SK-N-SH treated with all-trans-retinoic acid at 6 μM for 48 hours (cell line): ENCODE measurements at regions not wholly inside any gene's neighbourhood (a gene's known extent, or its start where the extent isn't known, plus 50 kb on each side); places are given as distances from the start of the nearest gene placed in this dataset.

Experiments used
- ATAC-seq: fragments of 200-7000 bp; cut with Tn5 transposase; 3 replicates; pipeline ENCODE4 v1.9.1; 2020; ENCODE audit warnings: mild to moderate bottlenecking, moderate library complexity
- ARNTL ChIP-seq: fragments of 450-650 bp; formaldehyde crosslinking; IDR thresholded peaks from 2 replicates; pipeline ENCODE4 v1.5.0; 2020; ENCODE audit warnings: low read depth, mild to moderate bottlenecking, moderate library complexity, borderline replicate concordance
- BACH2 ChIP-seq: fragments of 250-450 bp; sonication (Bioruptor Pico); IDR thresholded peaks from 2 replicates; pipeline ENCODE4 v1.9.0; 2021; ENCODE audit warnings: mild to moderate bottlenecking, borderline replicate concordance
- CREB5 ChIP-seq: fragments of 250-450 bp; sonication (Bioruptor Pico); IDR thresholded peaks from 2 replicates; pipeline ENCODE4 v1.5.1; 2020; ENCODE audit warnings: low read depth, mild to moderate bottlenecking, moderate library complexity
- CSDC2 ChIP-seq: fragments of 250-450 bp; sonication (Bioruptor Pico); IDR thresholded peaks from 2 replicates; pipeline ENCODE4 v1.5.0; 2020; ENCODE audit warnings: mild to moderate bottlenecking, moderate library complexity
- CSRNP3 ChIP-seq: fragments of 250-450 bp; sonication (Bioruptor Pico); IDR thresholded peaks from 2 replicates; pipeline ENCODE4 v1.5.1; 2021; ENCODE audit warnings: mild to moderate bottlenecking, moderate library complexity
- ESRRG ChIP-seq: fragments of 250-450 bp; sonication (Bioruptor Pico); IDR thresholded peaks from 2 replicates; pipeline ENCODE4 v1.6.1; 2021; ENCODE audit warnings: mild to moderate bottlenecking
- GLIS3 ChIP-seq: fragments of 250-450 bp; sonication (Bioruptor Pico); IDR thresholded peaks from 2 replicates; pipeline ENCODE4 v1.5.0; 2020; ENCODE audit warnings: mild to moderate bottlenecking, moderate library complexity
- ISL1 ChIP-seq: fragments of 250-450 bp; sonication (Bioruptor Pico); IDR thresholded peaks from 2 replicates; pipeline ENCODE4 v2.1.2; 2022; ENCODE audit warnings: mild to moderate bottlenecking, moderate library complexity
- OSR1 ChIP-seq: fragments of 250-450 bp; sonication (Bioruptor Pico); IDR thresholded peaks from 2 replicates; pipeline ENCODE4 v1.8.0; 2022; ENCODE audit warnings: moderate library complexity, mild to moderate bottlenecking, inconsistent platforms
- PATZ1 ChIP-seq: fragments of 250-450 bp; sonication (Bioruptor Pico); IDR thresholded peaks from 2 replicates; pipeline ENCODE4 v1.8.0; 2020; ENCODE audit warnings: mild to moderate bottlenecking, moderate library complexity, borderline replicate concordance
- PPARA ChIP-seq: fragments of 250-450 bp; sonication (Bioruptor Pico); IDR thresholded peaks from 2 replicates; pipeline ENCODE4 v1.5.0; 2020; ENCODE audit warnings: mild to moderate bottlenecking, borderline replicate concordance
- RARB ChIP-seq: fragments of 250-450 bp; sonication (Bioruptor Pico); IDR thresholded peaks from 2 replicates; pipeline ENCODE4 v1.8.0; 2021; ENCODE audit warnings: mild to moderate bottlenecking, moderate library complexity
- TCF4 ChIP-seq: fragments of 250-450 bp; sonication (Bioruptor Pico); IDR thresholded peaks from 2 replicates; pipeline ENCODE4 v1.8.0; 2021; ENCODE audit warnings: mild to moderate bottlenecking, moderate library complexity, borderline replicate concordance
- TOX ChIP-seq: fragments of 250-450 bp; sonication (Bioruptor Pico); IDR thresholded peaks from 2 replicates; pipeline ENCODE4 v1.8.0; 2021; ENCODE audit warnings: mild to moderate bottlenecking, moderate library complexity, borderline replicate concordance
- TSHZ2 ChIP-seq: fragments of 250-450 bp; sonication (Bioruptor Pico); IDR thresholded peaks from 2 replicates; pipeline ENCODE4 v1.5.0; 2020; ENCODE audit warnings: mild to moderate bottlenecking, moderate library complexity
- ZC3H10 ChIP-seq: fragments of 250-450 bp; sonication (Bioruptor Pico); IDR thresholded peaks from 2 replicates; pipeline ENCODE4 v1.5.1; 2021; ENCODE audit warnings: mild to moderate bottlenecking, moderate library complexity
- ZFP3 ChIP-seq: fragments of 250-450 bp; sonication (Bioruptor Pico); IDR thresholded peaks from 2 replicates; pipeline ENCODE4 v1.5.0; 2020; ENCODE audit warnings: mild to moderate bottlenecking, moderate library complexity
- ZFP30 ChIP-seq: fragments of 450-650 bp; formaldehyde crosslinking; IDR thresholded peaks from 2 replicates; pipeline ENCODE4 v1.5.0; 2022; ENCODE audit warnings: mild to moderate bottlenecking, moderate library complexity
- ZNF70 ChIP-seq: fragments of 450-650 bp; formaldehyde crosslinking; IDR thresholded peaks from 2 replicates; pipeline ENCODE4 v1.5.0; 2020; ENCODE audit warnings: mild to moderate bottlenecking, moderate library complexity
- ZNF8 ChIP-seq: fragments of 450-650 bp; formaldehyde crosslinking; IDR thresholded peaks from 2 replicates; pipeline ENCODE4 v1.5.0; 2020; ENCODE audit warnings: mild to moderate bottlenecking, moderate library complexity

- TF ChIP-seq CSRNP3 (CRISPR knock-in tag) (no peak), OSR1 (CRISPR knock-in tag) (no peak), PPARA (CRISPR knock-in tag) (no peak), TOX (CRISPR knock-in tag) (no peak), ISL1 (CRISPR knock-in tag) (no peak), GLIS3 (no peak), ESRRG (no peak), RARB (no peak), ZC3H10 (CRISPR knock-in tag) (no peak), CREB5 (no peak), ZFP30 (no peak)
Observed at GRCh38 chrX:21156632-21157031, 217.6 kb upstream of the CNKSR2 start (continued).

- no peak for TF ChIP-seq CREB5
- no peak for TF ChIP-seq PPARA (CRISPR knock-in tag)
- TF ChIP-seq ARNTL, result no peak
- no peak for TF ChIP-seq ZC3H10 (CRISPR knock-in tag)
- no peak for TF ChIP-seq TCF4 (CRISPR knock-in tag)
- TF ChIP-seq CSDC2 (CRISPR knock-in tag), result no peak
- TF ChIP-seq PATZ1 (CRISPR knock-in tag), result no peak
- no peak for TF ChIP-seq ESRRG
- TF ChIP-seq BACH2 (CRISPR knock-in tag), result no peak
- no peak for TF ChIP-seq TSHZ2 (CRISPR knock-in tag)
- no peak for TF ChIP-seq ISL1 (CRISPR knock-in tag)
- no peak for TF ChIP-seq ZFP3 (CRISPR knock-in tag)
- no peak for TF ChIP-seq ZNF8 (CRISPR knock-in tag)
- no peak for TF ChIP-seq OSR1 (CRISPR knock-in tag)
- no peak for TF ChIP-seq RARB
- TF ChIP-seq TOX (CRISPR knock-in tag), result no peak
- TF ChIP-seq ZFP30, result no peak
- ATAC-seq, result no peak
Observed at GRCh38 chrX:21158678-21159077, 215.5 kb upstream of the CNKSR2 start.

GRCh38 chrX:21166272-21166982 is 207.8 kb upstream of the CNKSR2 start:
- TF ChIP-seq ZNF70 (CRISPR knock-in tag) (no peak), ISL1 (CRISPR knock-in tag) (peak; percentile 66), CSRNP3 (CRISPR knock-in tag) (no peak), TSHZ2 (CRISPR knock-in tag) (no peak), TCF4 (CRISPR knock-in tag) (no peak), ZFP30 (no peak), PATZ1 (CRISPR knock-in tag) (no peak)
- TF ChIP-seq, all 23 proteins: peak for 1
- ATAC-seq, result no peak
